ENCODE measurements at regions not wholly inside any gene's neighbourhood (a gene's known extent, or its start where the extent isn't known, plus 50 kb on each side); places are given as distances from the start of the nearest gene placed in this dataset.
"Not testable (repeated sequence)": the region's sequence is repeated elsewhere in the genome, so short reads cannot be mapped to it uniquely, and the experiment has no call there.

- no peaks in the 10 kb centered on the region for H3K36me3 ChIP-seq (ENCODE audit: control insufficient read depth, insufficient read depth, low read length)
- TF ChIP-seq CTCF (IDR thresholded peaks at IDR 0.05; ENCODE audit: insufficient read depth, low read length, poor library complexity, severe bottlenecking) = no peak
- H3K27me3 ChIP-seq (replicated peaks; ENCODE audit: control insufficient read depth, insufficient read depth, low read length) = no peaks in the 10 kb centered on the region
- no peak for DNase-seq (ENCODE audit: extremely low read depth, insufficient read length)
- no peak overlapping the region for H3K4me3 ChIP-seq (replicated peaks; ENCODE audit: low read depth, low read length)
Observed at GRCh38 chr6:92231171-92231701, 1188.1 kb downstream of the EPHA7 start.

GRCh38 chr6:92219987-92220386, 1199.4 kb downstream of the EPHA7 start:
- H3K36me3 ChIP-seq (ENCODE audit: control insufficient read depth, insufficient read depth, low read length); DNase-seq (ENCODE audit: extremely low read depth, insufficient read length); H3K27me3 ChIP-seq (replicated peaks; ENCODE audit: control insufficient read depth, insufficient read depth, low read length); H3K4me3 ChIP-seq (replicated peaks; ENCODE audit: low read depth, low read length): not testable (repeated sequence)

DNA sequence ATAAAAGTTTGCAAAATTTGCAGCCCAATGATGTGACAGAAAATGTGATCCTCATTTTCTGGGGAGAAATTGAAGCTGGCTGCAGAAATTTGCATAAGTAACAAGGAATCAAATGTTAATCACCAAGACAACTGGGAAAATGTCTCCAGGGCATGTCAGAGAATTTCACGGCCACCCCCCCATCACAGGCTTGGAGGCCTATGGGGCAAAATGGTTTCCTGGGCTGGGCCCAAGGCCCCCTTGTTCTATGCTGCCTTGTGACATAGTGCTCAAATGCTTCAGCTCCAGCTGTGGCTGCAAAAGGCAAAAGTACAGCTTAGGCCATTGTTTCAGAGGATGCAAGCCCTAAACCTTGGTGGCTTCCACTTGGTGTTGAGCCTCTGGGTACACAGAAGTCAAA, 1202.6 kb downstream of the EPHA7 start:
- no peaks in the 10 kb centered on the region for H3K27me3 ChIP-seq (replicated peaks; ENCODE audit: control insufficient read depth, insufficient read depth, low read length)
- DNase-seq (ENCODE audit: extremely low read depth, insufficient read length) = no peak
- no peaks in the 10 kb centered on the region for H3K36me3 ChIP-seq (ENCODE audit: control insufficient read depth, insufficient read depth, low read length)
- TF ChIP-seq CTCF (IDR thresholded peaks at IDR 0.05; ENCODE audit: insufficient read depth, low read length, poor library complexity, severe bottlenecking) = no peak
- no peak overlapping the region for H3K4me3 ChIP-seq (replicated peaks; ENCODE audit: low read depth, low read length)

DNA sequence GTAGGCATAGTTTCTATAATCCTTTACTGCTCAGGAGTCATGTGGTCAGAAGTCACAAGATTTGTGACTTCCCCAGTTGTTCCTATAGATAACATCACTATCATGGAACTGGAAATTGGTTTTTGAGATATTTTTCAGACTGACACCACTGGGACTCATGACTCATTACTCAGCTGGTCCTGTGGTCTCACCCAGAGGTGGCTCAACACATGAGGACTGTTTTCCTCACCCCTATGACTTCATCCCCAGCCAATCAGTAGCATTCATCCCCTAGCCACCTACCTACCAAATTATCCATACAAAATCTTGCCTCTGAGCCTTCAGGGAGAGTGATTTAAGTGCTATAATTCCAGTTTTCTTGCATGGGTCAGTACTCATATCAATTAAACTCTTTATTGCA, 1217.7 kb downstream of the EPHA7 start:
- H3K4me3 ChIP-seq (replicated peaks; ENCODE audit: low read depth, low read length) = no peak overlapping the region
- TF ChIP-seq CTCF (IDR thresholded peaks at IDR 0.05; ENCODE audit: insufficient read depth, low read length, poor library complexity, severe bottlenecking) = no peak
- H3K27me3 ChIP-seq (replicated peaks; ENCODE audit: control insufficient read depth, insufficient read depth, low read length) = no peaks in the 10 kb centered on the region
- no peak for DNase-seq (ENCODE audit: extremely low read depth, insufficient read length)
- no peaks in the 10 kb centered on the region for H3K36me3 ChIP-seq (ENCODE audit: control insufficient read depth, insufficient read depth, low read length)

DNA sequence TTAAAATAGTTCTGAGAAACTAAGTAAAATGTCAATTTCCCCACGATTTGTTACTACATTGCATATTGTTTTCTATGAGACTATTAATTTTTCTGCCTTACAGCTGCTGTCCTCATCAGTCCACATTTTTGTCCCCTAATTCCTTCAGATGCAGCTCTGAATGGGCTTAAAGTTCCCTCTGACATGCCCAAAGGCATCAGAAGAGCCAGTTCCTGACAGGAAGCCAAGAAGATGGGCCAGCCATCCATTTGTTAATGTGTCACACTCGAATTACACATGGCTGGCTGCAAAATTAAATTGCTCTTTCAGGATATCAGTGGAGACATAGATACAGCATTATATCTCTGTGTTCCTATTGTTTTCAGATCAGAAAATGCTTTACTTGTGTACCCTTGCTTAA, 1223.0 kb downstream of the EPHA7 start:
- TF ChIP-seq CTCF (IDR thresholded peaks at IDR 0.05; ENCODE audit: insufficient read depth, low read length, poor library complexity, severe bottlenecking) = no peak
- Histone ChIP-seq H3K27me3 (replicated peaks; ENCODE audit: control insufficient read depth, insufficient read depth, low read length) (no peaks in the 10 kb centered on the region), H3K4me3 (replicated peaks; ENCODE audit: low read depth, low read length) (no peak overlapping the region), H3K36me3 (ENCODE audit: control insufficient read depth, insufficient read depth, low read length) (no peaks in the 10 kb centered on the region)
- DNase-seq (ENCODE audit: extremely low read depth, insufficient read length) = no peak

DNA sequence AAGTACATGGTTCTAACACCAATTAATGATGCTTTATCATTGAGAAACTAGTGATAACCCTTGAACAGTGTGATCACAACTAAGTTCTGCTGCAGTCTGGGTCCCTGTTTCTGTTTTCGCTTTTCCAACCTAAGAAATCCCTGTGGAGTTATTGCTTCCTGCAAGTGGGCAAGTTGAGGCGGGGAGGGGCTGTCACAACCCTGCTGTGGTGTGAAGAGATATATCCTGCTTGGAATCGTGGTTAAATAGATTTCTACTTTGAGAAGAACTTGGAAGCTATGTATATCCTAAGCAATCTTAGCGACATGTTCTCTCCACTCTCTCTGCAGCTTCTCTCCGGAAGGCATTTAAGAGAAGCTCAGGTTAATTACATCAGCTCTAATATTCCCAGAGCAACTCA, 1223.6 kb downstream of the EPHA7 start:
- Histone ChIP-seq H3K27me3 (replicated peaks; ENCODE audit: control insufficient read depth, insufficient read depth, low read length) (no peaks in the 10 kb centered on the region), H3K36me3 (ENCODE audit: control insufficient read depth, insufficient read depth, low read length) (no peaks in the 10 kb centered on the region), H3K4me3 (replicated peaks; ENCODE audit: low read depth, low read length) (no peak overlapping the region)
- TF ChIP-seq CTCF (IDR thresholded peaks at IDR 0.05; ENCODE audit: insufficient read depth, low read length, poor library complexity, severe bottlenecking) = no peak
- no peak for DNase-seq (ENCODE audit: extremely low read depth, insufficient read length)
